ENCODE measurements at regions not wholly inside any gene's neighbourhood (a gene's known extent, or its start where the extent isn't known, plus 50 kb on each side); places are given as distances from the start of the nearest gene placed in this dataset.

GRCh38 chr16:80167657-80168390 is 373.0 kb upstream of the DYNLRB2 start:
- no peak for TF ChIP-seq CTCF (IDR thresholded peaks at IDR 0.05)
- TF ChIP-seq POLR2A (IDR thresholded peaks at IDR 0.05): no peak
